ENCODE measurements at regions not wholly inside any gene's neighbourhood (a gene's known extent, or its start where the extent isn't known, plus 50 kb on each side); places are given as distances from the start of the nearest gene placed in this dataset.

DNA sequence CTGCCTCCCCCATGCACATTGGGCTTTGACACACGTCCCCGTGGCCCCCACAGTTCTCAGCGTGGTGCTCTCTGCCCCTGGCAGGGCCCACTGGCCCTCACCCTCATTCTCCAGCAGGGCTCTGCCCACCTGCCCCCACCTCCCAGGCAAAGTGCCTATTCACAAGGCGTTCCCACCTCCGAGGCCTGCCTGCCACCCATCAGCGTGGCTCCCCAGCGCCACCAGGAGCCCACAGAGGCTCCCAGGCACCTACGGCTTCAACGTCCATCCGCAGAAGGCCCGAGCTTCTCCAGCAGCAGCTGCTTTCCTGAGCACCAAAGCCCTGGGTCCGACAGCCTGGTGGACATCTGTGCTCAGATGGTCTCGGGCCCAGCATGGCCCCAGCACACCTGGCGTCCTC is 211.8 kb upstream of the PPP2R2D start:
- H3K4me1 ChIP-seq: no peaks in the 10 kb centered on the region
- CTCF ChIA-PET: no interaction called here
- DNase-seq (ENCODE audit: low read depth in 1 of 2, low spot score in 1 of 2) (no peak), ATAC-seq (no peak), FAIRE-seq (no peak)
- H3K27ac ChIP-seq: no peak overlapping the region
- no peak for TF ChIP-seq KDM1A (IDR thresholded peaks at IDR 0.05; ENCODE audit: low read depth)
- TF ChIP-seq RAD21 (conservative IDR thresholded peaks at IDR 0.05 in 1 of 2, IDR thresholded peaks at IDR 0.05 in 1 of 2): peak in 1 of 2 experiments; percentile 20; a peak in 1 of 5 replicates
- H3K4me3 ChIP-seq: no peak overlapping the region
- no peak overlapping the region for H3K4me2 ChIP-seq
- H3K9me3 ChIP-seq: no peaks in the 10 kb centered on the region
- POLR2A ChIA-PET: no interaction called here
- 28% methylated on average over 13 of the region's 14 CpGs for WGBS (ENCODE audit: missing lambda C conversion rate)

DNA sequence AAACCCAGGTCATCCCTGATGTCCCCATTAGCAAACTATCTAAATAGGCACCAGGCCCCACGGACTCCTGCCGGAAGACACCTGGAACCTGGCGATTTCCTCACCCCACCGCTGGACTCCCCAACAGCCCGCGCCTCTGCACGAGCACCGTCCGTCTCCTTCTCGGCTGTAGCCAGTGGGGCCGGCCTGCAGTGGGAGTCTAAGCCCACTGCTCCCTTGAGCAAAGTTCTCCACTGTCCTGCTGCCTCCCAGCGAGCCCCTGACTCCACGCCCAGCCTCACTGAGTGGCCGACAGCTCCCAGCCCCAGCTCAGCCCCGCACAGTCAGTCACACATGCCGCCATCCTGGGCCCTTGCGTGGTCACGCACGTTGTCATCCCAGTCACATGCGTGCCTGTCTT is 211.3 kb upstream of the PPP2R2D start:
- TF ChIP-seq EHF (CRISPR knock-in tag; IDR thresholded peaks at IDR 0.05) (no peak), POLR2AphosphoS2 (conservative IDR thresholded peaks at IDR 0.05; ENCODE audit: low read length) (no peak), CBX8 (IDR thresholded peaks at IDR 0.05) (no peak), NFE2L2 (conservative IDR thresholded peaks at IDR 0.05; ENCODE audit: low read length) (no peak)
- TF ChIP-seq, protein P1, sequence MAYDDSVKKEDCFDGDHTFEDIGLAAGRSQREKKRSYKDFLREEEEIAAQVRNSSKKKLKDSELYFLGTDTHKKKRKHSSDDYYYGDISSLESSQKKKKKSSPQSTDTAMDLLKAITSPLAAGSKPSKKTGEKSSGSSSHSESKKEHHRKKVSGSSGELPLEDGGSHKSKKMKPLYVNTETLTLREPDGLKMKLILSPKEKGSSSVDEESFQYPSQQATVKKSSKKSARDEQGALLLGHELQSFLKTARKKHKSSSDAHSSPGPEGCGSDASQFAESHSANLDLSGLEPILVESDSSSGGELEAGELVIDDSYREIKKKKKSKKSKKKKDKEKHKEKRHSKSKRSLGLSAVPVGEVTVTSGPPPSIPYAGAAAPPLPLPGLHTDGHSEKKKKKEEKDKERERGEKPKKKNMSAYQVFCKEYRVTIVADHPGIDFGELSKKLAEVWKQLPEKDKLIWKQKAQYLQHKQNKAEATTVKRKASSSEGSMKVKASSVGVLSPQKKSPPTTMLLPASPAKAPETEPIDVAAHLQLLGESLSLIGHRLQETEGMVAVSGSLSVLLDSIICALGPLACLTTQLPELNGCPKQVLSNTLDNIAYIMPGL (CRISPR knock-in tag; IDR thresholded peaks at IDR 0.05; ENCODE audit: borderline replicate concordance): no peak
- TF ChIP-seq, protein P2, sequence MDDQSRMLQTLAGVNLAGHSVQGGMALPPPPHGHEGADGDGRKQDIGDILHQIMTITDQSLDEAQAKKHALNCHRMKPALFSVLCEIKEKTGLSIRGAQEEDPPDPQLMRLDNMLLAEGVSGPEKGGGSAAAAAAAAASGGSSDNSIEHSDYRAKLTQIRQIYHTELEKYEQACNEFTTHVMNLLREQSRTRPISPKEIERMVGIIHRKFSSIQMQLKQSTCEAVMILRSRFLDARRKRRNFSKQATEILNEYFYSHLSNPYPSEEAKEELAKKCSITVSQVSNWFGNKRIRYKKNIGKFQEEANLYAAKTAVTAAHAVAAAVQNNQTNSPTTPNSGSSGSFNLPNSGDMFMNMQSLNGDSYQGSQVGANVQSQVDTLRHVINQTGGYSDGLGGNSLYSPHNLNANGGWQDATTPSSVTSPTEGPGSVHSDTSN (IDR thresholded peaks at IDR 0.05): no peak
- TF ChIP-seq, protein P3, sequence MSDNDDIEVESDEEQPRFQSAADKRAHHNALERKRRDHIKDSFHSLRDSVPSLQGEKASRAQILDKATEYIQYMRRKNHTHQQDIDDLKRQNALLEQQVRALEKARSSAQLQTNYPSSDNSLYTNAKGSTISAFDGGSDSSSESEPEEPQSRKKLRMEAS (IDR thresholded peaks at IDR 0.05): no peak
- TF ChIP-seq, protein P4, sequence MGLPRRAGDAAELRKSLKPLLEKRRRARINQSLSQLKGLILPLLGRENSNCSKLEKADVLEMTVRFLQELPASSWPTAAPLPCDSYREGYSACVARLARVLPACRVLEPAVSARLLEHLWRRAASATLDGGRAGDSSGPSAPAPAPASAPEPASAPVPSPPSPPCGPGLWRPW (IDR thresholded peaks at IDR 0.05): no peak
- 71% methylated on average over 18 of the region's 20 CpGs for WGBS (ENCODE audit: missing lambda C conversion rate)
- no peak for DNase-seq (ENCODE audit: low read depth in 1 of 2, low spot score in 1 of 2)
- Histone ChIP-seq H3K27ac (no peak overlapping the region), H3K4me1 (no peaks in the 10 kb centered on the region), H3K9me3 (no peaks in the 10 kb centered on the region), H3K4me2 (no peak overlapping the region), H3K4me3 (no peak overlapping the region)
- no peak for FAIRE-seq
- CTCF ChIA-PET: no interaction called here
- no peak for ATAC-seq
- POLR2A ChIA-PET: no interaction called here

DNA sequence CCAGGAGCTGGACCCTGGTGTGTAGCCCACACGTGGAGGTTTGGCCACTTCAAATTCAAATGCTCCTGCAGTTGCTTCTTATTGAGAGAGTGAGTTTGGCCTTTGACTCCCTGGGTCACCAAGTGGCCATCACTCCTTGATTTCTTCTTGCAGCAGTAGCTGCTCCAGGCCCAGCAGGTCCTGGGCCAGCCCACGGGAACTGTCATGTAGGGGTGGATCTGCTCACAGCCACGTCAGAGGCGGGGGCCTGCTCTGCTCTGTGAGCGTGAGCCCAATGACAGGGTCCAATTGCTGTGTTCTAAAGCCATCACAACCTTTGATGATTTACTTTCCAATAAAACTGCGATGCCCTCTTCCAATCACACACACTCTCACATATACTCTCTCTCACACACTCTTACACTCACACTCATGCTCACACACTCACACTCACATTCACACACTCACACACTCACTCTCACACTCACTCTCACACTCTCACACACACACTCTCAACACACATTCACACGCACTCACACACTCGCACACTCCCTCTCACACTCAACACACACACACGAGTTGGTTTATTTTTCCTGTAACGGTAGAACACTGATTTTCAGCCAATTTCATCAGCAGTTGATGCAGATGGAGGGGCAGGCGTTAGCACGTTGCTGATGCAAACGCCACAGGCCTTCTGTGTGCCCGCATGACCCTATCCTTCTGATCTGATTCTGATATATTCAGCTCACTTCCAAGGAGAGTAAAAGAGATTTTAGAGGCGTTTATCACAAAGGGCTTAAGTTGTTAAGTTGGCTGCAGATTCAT is 210.7 kb upstream of the PPP2R2D start:
- Histone ChIP-seq H3K4me3 (no peak overlapping the region), H3K4me2 (no peak overlapping the region), H3K4me1 (no peaks in the 10 kb centered on the region), H3K27ac (no peak overlapping the region), H3K9me3 (no peaks in the 10 kb centered on the region)
- ChIA-PET CTCF (no interaction called here), POLR2A (no interaction called here)
- WGBS (ENCODE audit: missing lambda C conversion rate): 50% methylated on average over 15 of the region's 15 CpGs
- ATAC-seq (no peak), FAIRE-seq (no peak), DNase-seq (ENCODE audit: low read depth in 1 of 2, low spot score in 1 of 2) (no peak)
- TF ChIP-seq SMC3 (IDR thresholded peaks at IDR 0.05) (no peak), POLR2AphosphoS2 (conservative IDR thresholded peaks at IDR 0.05; ENCODE audit: low read length) (no peak), HEYL (CRISPR knock-in tag; IDR thresholded peaks at IDR 0.05) (no peak), ZC3H11A (IDR thresholded peaks at IDR 0.05) (no peak), EHF (CRISPR knock-in tag; IDR thresholded peaks at IDR 0.05) (no peak), CHD4 (IDR thresholded peaks at IDR 0.05; ENCODE audit: borderline replicate concordance) (no peak), MAFK (IDR thresholded peaks at IDR 0.05; ENCODE audit: partially characterized antibody) (no peak), NPAS2 (CRISPR knock-in tag; IDR thresholded peaks at IDR 0.05; ENCODE audit: borderline replicate concordance) (no peak), TP53 (CRISPR knock-in tag; IDR thresholded peaks at IDR 0.05) (no peak), GATA3 (IDR thresholded peaks at IDR 0.05; ENCODE audit: borderline replicate concordance) (no peak), JUNB (IDR thresholded peaks at IDR 0.05) (no peak), ZNF302 (CRISPR knock-in tag; IDR thresholded peaks at IDR 0.05) (no peak), BHLHE40 (IDR thresholded peaks at IDR 0.05; ENCODE audit: low read depth, low read length) (no peak), POLR2A (IDR thresholded peaks at IDR 0.05; ENCODE audit: low read length) (no peak), JUN (IDR thresholded peaks at IDR 0.05) (no peak), CHD2 (IDR thresholded peaks at IDR 0.05; ENCODE audit: low read length, partially characterized antibody) (no peak), EP300 (IDR thresholded peaks at IDR 0.05) (no peak)
- TF ChIP-seq, protein P3 (IDR thresholded peaks at IDR 0.05): no peak
